Ectodermal cell (in vitro differentiated cells): ENCODE measurements at regions not wholly inside any gene's neighbourhood (a gene's known extent, or its start where the extent isn't known, plus 50 kb on each side); places are given as distances from the start of the nearest gene placed in this dataset.
"Not testable (repeated sequence)": the region's sequence is repeated elsewhere in the genome, so short reads cannot be mapped to it uniquely, and the experiment has no call there.

Experiments used
- H3K27ac ChIP-seq: 2 replicates; pipeline ENCODE4 v1.7.0; 2013; ENCODE audit warnings: mild to moderate bottlenecking, low read depth, low read length; ENCODE audit not compliant: insufficient read depth, poor library complexity, severe bottlenecking
- H3K27me3 ChIP-seq: 2 replicates; pipeline ENCODE4 v1.7.0; 2013; ENCODE audit warnings: mild to moderate bottlenecking, low read length; ENCODE audit not compliant: insufficient read depth, control insufficient read depth, poor library complexity, severe bottlenecking
- H3K36me3 ChIP-seq: one replicate; pipeline ENCODE4 v1.7.0; 2013; ENCODE audit warnings: low read length; ENCODE audit not compliant: control insufficient read depth, insufficient read depth
- H3K4me1 ChIP-seq: one replicate; pipeline ENCODE4 v1.7.0; 2013; ENCODE audit warnings: low read length; ENCODE audit not compliant: control insufficient read depth, insufficient read depth
- H3K4me3 ChIP-seq: 2 replicates; pipeline ENCODE4 v1.7.0; 2013; ENCODE audit warnings: low read depth, low read length, control low read depth; ENCODE audit not compliant: insufficient read depth
- H3K9me3 ChIP-seq: 2 replicates; pipeline ENCODE4 v1.7.0; 2013; ENCODE audit warnings: mild to moderate bottlenecking, low read length, moderate library complexity; ENCODE audit not compliant: control insufficient read depth
- WGBS, 2 experiments: methylation state at CpG; one replicate each; pipeline ENCODE4 v1.1.7; 2013; ENCODE audit warnings: missing lambda C conversion rate in 2 of 2; 5-methylcytosine and 5-hydroxymethylcytosine counted together

DNA sequence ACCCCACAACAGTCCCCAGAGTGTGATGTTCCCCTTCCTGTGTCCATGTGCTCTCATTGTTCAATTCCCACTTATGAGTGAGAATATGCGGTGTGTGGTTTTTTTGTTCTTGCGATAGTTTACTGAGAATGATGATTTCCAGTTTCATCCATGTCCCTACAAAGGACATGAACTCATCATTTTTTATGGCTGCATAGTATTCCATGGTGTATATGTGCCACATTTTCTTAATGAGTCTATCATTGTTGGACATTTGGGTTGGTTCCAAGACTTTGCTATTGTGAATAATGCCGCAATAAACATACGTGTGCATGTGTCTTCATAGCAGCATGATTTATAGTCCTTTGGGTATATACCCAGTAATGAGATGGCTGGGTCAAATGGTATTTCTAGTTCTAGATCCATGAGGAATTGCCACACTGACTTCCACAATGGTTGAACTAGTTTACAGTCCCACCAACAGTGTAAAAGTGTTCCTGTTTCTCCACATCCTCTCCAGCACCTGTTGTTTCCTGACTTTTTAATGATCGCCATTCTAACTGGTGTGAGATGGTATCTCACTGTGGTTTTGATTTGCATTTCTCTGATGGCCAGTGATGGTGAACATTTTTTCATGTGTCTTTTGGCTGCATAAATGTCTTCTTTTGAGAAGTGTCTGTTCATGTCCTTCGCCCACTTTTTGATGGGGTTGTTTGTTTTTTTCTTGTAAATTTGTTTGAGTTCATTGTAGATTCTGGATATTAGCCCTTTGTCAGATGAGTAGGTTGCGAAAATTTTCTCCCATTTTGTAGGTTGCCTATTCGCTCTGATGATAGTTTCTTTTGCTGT is 120.0 kb downstream of the GOSR1 start:
- H3K4me1 ChIP-seq, H3K27ac ChIP-seq, H3K36me3 ChIP-seq, H3K9me3 ChIP-seq, H3K27me3 ChIP-seq, H3K4me3 ChIP-seq: not testable (repeated sequence)
- 96 to 98% methylated on average over 4 to 6 of the region's 8 CpGs for WGBS, 2 experiments

DNA sequence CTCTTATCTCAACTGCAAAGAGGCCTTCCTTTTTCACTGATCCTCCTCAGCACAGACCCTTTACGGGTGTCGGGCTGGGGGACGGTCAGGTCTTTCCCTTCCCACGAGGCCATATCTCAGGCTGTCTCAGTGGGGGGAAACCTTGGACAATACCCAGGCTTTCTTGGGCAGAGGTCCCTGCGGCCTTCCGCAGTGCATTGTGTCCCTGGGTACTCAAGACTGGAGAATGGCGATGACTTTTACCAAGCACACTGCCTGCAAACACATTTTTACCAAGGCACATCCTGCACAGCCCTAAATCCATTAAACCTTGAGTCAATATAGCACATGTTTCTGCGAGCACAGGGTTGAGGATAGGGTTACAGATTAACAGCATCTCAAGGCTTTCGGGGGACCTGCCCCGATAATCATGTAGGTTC is 117.8 kb downstream of the GOSR1 start:
- H3K4me1 ChIP-seq, H3K36me3 ChIP-seq, H3K9me3 ChIP-seq, H3K4me3 ChIP-seq, H3K27me3 ChIP-seq, H3K27ac ChIP-seq: not testable (repeated sequence)
- 92 to 93% methylated on average over 9 to 10 of the region's 10 CpGs for WGBS, 2 experiments

DNA sequence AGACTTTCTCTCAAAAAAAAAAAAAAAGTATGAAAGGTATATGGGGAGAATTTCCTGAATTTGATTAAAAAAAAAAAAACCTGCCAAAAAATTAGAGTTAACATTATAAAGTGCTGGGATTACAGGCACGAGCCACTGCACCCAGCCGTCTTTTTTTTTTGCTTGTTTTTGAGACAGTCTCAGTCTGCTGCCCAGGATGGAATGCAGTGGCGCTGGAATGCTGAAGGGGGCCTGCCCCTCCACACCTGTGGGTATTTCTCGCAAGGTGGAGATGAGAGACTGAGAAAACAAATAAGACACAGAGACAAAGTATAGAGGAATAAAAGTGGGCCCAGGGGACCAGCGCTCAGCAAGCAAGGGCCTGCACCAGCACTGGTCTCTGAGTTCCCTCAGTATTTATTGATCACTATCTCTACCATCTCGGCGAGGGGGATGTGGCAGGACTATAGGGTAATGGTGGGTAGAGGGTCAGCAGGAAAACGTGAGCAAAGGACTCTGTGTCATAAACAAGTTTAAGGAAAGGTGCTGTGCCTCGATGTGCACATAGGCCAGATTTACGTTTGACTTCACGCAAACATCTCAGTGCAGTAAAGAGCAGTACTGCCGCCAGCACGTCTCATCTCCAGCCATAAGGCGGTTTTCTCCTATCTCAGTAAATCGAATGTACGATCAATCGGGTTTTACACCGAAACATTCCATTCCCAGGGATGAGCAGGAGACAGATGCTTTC is 117.2 kb downstream of the GOSR1 start:
- Histone ChIP-seq H3K36me3 (no peaks in the 10 kb centered on the region), H3K27ac (no peak overlapping the region), H3K27me3 (no peaks in the 10 kb centered on the region), H3K9me3 (no peaks in the 10 kb centered on the region), H3K4me1 (no peaks in the 10 kb centered on the region), H3K4me3 (no peak overlapping the region)
- 94% methylated on average over 18 of the region's 18 CpGs for WGBS, 2 experiments

DNA sequence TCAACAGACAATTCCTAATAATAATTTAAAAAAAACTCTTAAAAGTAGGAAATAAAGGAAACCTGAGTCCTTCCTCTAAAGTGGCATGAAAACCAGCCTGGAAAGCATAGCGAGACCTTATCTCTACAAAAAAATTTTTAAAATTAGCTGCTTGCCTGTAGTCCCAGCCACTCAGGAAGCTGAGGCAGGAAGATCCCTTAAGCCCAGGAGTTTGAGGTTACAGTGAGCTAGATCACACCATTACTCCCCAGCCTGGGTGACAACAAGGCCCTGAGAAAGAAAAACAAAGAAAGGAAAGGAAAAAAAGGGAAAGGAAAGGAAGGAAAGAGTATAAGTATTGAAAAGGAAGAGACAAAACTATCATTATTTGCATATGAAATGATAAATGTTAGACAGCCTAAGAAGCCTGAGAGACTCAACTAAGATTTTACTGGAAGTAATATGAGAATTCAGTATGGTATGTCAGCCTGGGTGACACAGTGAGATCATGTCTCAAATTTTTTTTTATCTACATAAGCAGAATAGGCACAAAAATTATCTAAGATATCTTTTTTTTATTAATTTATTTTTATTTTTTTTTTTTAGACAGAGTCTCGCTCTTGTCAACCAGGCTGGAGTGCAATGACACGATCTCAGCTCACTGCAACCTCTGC is 113.0 kb downstream of the GOSR1 start:
- no peaks in the 10 kb centered on the region for H3K4me1 ChIP-seq
- H3K27ac ChIP-seq: no peak overlapping the region
- 95% methylated on average over 3 of the region's 3 CpGs for WGBS, 2 experiments
- no peaks in the 10 kb centered on the region for H3K27me3 ChIP-seq
- H3K4me3 ChIP-seq: no peak overlapping the region
- H3K36me3 ChIP-seq: no peaks in the 10 kb centered on the region
- no peaks in the 10 kb centered on the region for H3K9me3 ChIP-seq

DNA sequence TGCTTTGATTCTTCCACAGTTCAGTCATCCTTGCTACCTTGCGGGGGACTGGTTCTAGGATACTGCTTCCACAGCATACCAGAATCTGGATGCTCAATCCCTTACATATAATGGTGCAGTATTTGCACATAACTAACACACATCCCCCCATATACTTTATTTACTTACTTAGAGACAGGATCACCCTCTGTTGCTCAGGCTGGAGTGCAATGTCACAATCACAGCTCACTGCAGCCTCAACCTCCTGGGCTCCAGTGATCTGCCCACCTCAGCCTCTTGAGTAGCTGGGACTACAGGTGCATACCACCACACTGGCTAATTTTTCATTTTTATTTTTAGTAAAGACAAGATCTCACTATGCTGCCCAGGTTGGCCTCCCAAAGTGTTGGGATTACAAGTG is 112.2 kb downstream of the GOSR1 start:
- no peaks in the 10 kb centered on the region for H3K9me3 ChIP-seq
- no peak overlapping the region for H3K4me3 ChIP-seq
- H3K36me3 ChIP-seq: no peaks in the 10 kb centered on the region
- no peak overlapping the region for H3K27ac ChIP-seq
- 92 to 100% methylated on average over 1 of the region's 1 CpG for WGBS, 2 experiments
- H3K27me3 ChIP-seq: no peaks in the 10 kb centered on the region
- no peaks in the 10 kb centered on the region for H3K4me1 ChIP-seq

DNA sequence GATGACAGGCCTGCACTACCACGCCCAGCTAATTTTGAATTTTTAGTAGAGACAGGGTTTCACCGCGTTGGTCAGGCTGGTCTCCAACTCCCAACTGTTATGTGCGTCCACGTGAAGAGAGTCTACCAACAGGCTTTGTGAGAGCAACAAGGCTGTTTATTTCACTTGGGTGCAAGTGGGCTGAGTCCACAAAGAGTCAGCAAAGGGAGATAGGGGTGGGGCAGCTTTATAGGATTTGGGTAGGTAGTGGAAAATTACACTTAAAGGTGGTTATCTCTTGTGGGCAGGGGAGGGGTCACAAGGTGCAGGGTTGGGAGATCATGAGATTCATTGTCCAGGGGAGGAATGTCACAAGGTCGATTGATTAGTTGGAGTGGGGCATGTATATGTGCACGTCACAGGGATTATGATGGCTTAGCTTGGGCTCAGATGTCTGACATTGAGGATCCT is 111.6 kb downstream of the GOSR1 start:
- no peaks in the 10 kb centered on the region for H3K36me3 ChIP-seq
- H3K4me3 ChIP-seq: no peak overlapping the region
- no peaks in the 10 kb centered on the region for H3K27me3 ChIP-seq
- H3K9me3 ChIP-seq: no peaks in the 10 kb centered on the region
- no peak overlapping the region for H3K27ac ChIP-seq
- no peaks in the 10 kb centered on the region for H3K4me1 ChIP-seq
- WGBS, 2 experiments: 88 to 93% methylated on average over 7 of the region's 7 CpGs

DNA sequence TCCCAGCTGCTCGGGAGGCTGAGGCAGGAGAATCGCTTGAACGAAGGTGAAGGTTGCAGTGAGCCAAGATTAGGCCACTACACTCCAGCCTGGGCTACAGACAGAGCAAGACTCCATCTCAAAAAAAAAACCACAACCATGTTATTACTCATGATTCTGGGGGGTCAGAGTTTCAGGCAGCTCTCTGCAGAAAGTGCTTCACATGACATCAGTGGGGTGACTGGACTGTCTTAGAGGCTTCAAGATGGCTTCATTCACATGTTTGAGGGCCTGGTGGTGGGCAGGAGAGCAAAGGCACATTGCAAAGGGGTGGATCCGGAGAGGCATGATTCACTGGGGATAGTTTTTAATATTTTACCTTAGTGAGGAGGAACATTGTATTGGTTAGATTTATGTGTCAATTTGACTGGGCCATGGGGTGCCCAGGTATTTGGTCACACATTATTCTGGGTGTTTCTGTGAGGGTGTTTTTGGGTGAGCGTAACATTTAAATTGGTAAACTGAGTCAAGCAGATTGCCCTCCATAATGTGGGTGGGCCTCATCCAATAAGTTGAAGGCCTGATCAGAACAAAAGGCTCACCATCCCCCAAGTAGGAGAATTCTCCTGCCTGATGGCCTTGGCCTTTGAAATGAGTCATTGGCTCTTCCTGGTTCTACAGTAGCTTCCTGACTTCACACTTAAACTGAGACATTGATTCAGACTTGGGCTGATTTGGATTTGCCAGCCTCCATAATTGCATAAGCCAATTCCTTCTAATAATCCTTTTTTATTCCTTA is 109.8 kb downstream of the GOSR1 start:
- H3K4me1 ChIP-seq: no peaks in the 10 kb centered on the region
- H3K4me3 ChIP-seq: no peak overlapping the region
- no peaks in the 10 kb centered on the region for H3K36me3 ChIP-seq
- H3K27ac ChIP-seq: no peak overlapping the region
- H3K9me3 ChIP-seq: no peaks in the 10 kb centered on the region
- 95 to 96% methylated on average over 5 of the region's 5 CpGs for WGBS, 2 experiments
- no peaks in the 10 kb centered on the region for H3K27me3 ChIP-seq

DNA sequence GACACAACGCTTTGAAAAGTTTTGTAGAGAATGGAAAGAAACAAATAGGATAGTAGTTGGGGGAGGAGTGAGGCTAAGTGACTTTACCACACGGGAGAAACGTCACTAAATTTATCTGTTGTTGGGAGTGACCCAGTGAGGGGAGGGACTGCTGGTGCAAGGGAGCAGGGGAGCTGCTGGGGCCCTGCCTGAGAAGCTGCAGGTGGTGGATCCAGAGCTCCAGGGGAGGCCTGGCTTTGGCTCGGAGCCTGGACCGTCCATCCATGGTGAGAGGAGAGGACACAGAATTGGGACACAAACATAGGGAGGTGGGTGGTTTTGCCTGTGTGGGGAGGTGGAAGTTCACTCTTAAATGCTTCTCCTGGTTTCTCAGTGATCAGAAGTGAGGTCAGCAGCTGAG is 107.6 kb downstream of the GOSR1 start:
- 78 to 81% methylated on average over 5 of the region's 5 CpGs for WGBS, 2 experiments

DNA sequence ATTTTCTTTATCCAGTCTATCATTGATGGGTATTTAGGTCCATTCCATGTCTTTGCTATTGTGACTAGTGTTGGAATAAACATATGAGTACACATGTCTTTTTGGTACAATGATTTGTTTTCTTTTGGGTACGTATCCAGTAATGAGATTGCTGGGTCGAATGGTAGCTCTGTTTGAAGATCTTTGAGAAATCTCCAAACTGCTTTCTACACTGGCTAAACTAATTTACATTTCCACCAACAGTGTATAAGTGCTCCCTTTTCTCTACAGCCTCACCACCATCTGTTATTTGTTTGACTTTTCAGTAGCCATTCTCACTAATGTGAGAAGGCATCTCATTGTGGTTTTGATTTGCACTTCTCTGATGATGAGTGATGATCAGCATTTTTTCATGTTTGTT is 103.7 kb downstream of the GOSR1 start:
- no peaks in the 10 kb centered on the region for H3K4me1 ChIP-seq
- no peaks in the 10 kb centered on the region for H3K36me3 ChIP-seq
- H3K9me3 ChIP-seq: no peaks in the 10 kb centered on the region
- no peaks in the 10 kb centered on the region for H3K27me3 ChIP-seq
- no peak overlapping the region for H3K27ac ChIP-seq
- H3K4me3 ChIP-seq: no peak overlapping the region
- 77 to 94% methylated on average over 2 of the region's 2 CpGs for WGBS, 2 experiments

More for the DNA sequence above, 107.6 kb downstream of the GOSR1 start:
- Histone ChIP-seq H3K27ac (no peak overlapping the region), H3K4me1 (no peaks in the 10 kb centered on the region), H3K27me3 (no peaks in the 10 kb centered on the region), H3K36me3 (no peaks in the 10 kb centered on the region), H3K9me3 (no peaks in the 10 kb centered on the region), H3K4me3 (no peak overlapping the region)
